ENCODE measurements at regions not wholly inside any gene's neighbourhood (a gene's known extent, or its start where the extent isn't known, plus 50 kb on each side); places are given as distances from the start of the nearest gene placed in this dataset.

DNA sequence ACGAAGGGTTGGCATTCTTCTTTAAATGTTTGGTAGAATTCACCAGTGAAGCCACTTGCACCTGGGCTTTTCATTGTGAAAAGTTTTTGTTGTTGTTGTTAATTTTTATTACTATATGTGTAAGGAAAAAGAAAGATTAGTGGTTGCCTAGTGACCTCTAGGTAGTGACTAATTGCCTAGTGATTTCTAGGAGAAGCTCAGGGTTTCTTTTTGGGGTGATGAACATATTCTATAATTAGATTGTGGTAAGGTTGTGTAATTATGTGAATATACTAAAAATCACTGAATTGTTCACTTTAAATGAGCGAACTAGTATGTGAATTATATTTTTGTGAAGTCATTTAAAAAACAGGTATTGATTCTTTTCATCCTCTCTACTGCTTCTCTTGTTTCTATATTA is 123.8 kb upstream of the TMEM170B start:
- no peak for TF ChIP-seq CTCF (tag by site-specific recombination; IDR thresholded peaks at IDR 0.05)
- TF ChIP-seq, protein P1, sequence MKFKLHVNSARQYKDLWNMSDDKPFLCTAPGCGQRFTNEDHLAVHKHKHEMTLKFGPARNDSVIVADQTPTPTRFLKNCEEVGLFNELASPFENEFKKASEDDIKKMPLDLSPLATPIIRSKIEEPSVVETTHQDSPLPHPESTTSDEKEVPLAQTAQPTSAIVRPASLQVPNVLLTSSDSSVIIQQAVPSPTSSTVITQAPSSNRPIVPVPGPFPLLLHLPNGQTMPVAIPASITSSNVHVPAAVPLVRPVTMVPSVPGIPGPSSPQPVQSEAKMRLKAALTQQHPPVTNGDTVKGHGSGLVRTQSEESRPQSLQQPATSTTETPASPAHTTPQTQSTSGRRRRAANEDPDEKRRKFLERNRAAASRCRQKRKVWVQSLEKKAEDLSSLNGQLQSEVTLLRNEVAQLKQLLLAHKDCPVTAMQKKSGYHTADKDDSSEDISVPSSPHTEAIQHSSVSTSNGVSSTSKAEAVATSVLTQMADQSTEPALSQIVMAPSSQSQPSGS (tag by site-specific recombination; IDR thresholded peaks at IDR 0.05; ENCODE audit: low read depth): no peak
